DMS53 treated with DMSO at 0.1 percent for 48 hours (cell line): ENCODE measurements at regions not wholly inside any gene's neighbourhood (a gene's known extent, or its start where the extent isn't known, plus 50 kb on each side); places are given as distances from the start of the nearest gene placed in this dataset.
"Not testable (repeated sequence)": the region's sequence is repeated elsewhere in the genome, so short reads cannot be mapped to it uniquely, and the experiment has no call there.

Experiments used
- DNase-seq: peaks from one replicate; lab custom pipeline; 2025; ENCODE audit not compliant: unreplicated experiment; lab: John Stamatoyannopoulos, UW

DNA sequence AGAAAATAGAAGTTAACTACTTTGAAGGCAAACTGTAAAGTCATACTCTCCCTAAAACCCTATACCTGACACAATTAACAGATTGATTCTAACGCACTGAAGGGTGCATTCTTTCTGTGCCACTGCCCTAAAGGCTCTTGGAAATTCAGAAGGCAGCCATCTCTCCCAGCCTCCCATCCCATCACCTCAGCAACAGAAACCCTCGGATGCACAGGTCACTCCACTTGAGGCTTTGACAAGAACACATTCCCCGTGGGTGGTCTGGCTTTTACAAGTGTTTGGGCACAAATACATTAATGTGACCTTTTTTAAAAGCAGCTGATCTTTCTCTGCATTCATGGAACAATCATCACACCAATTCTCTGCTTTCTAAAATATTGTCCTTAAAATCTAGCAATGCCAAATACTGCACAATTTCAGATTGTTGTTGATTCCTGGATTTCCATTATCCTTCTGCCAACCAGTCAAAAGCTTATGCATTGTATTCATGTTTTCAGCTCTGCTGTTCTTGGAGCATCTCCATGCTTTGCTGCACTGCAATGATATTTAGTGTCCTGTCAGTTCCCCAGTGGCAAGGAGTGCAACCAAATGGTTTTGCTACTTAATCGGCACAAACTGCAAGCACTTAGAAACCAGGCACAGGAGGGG, 175.6 kb downstream of the TMEM161B start:
- no peak for DNase-seq

DNA sequence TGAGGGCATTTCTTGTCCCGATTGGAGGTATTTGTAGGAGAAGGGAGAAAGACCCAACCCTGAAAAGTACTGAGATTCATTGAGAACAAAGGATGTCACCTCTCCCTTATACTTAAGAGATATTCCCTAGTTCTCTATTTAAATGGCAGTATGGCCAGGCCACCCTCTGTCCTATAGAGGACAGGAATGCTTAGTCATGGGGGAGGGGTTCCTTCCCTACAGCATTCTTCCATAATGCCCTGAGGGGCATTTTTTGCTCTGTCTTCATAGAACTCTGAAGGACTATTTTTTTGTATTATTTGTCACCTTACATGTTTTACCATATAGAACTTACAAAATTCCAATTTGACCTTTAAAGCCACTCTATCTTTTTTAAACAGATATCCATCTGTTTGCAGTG, 176.3 kb downstream of the TMEM161B start:
- DNase-seq = no peak

DNA sequence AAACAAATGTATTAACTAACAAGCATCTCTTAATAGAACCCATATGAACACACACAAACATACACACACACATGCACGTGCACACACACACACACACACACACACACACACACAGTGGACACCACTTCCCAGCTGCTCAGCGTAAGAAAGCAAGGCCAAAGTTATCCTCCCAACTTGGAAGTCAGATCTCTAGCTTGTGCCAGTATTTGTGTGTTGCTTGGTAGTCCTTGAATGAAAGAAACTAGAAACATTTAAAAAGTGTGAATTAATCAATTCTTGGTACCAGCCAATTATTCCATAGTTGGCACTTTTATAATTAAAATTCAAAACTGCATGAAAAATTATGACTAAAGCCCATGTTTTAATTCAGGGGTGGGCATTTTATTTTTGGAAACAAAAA, 178.1 kb downstream of the TMEM161B start:
- no peak for DNase-seq

- no peak for DNase-seq
Measured at GRCh38 chr5:88089719-88090390, 178.8 kb downstream of the TMEM161B start.

GRCh38 chr5:88085462-88085861, 183.2 kb downstream of the TMEM161B start:
- DNase-seq = no peak

DNA sequence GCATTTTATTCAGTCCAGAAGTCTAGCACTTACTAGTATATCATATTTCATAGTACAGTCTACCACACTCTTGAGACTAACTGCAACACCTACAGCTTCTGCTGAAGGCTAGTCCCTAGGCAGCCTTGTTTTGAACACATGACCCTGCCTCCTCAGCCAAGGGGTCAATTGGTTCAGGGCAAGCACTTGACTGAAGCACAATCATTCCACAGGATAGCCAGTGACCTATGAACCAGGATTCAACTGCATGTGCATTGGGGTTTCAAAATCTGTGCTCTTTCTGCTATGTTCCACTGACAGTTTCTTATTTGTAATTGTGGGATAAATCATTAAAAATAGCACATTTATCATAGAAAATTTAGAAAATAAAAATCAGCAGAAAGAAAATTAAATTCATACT, 186.8 kb downstream of the TMEM161B start:
- DNase-seq = peak; percentile 3

DNA sequence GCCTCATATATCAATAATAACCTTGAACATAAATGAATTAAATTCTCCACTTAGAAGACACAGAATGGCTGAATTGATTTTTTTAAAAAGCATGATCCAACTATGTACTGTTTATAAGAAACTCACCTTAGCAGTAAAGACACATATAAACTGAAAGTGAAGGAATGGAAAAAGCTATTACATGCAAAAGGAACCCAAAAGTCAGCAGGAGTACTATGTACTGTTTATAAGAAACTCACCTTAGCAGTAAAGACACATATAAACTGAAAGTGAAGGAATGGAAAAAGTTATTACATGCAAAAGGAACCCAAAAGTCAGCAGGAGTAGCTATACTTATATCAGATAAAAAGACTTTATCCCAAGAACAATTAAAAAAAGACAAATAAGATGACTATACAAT, 204.8 kb downstream of the TMEM161B start:
- DNase-seq = no peak

GRCh38 chr5:88060194-88060593, 208.5 kb downstream of the TMEM161B start:
- no peak for DNase-seq

GRCh38 chr5:88058625-88059024, 210.0 kb downstream of the TMEM161B start:
- DNase-seq = no peak

- not testable (repeated sequence) for DNase-seq
Measured at GRCh38 chr5:88052468-88052867, 216.2 kb downstream of the TMEM161B start.

- no peak for DNase-seq
Measured at GRCh38 chr5:88051148-88051547, 217.5 kb downstream of the TMEM161B start.

GRCh38 chr5:88049737-88050136, 218.9 kb downstream of the TMEM161B start:
- no peak for DNase-seq

DNA sequence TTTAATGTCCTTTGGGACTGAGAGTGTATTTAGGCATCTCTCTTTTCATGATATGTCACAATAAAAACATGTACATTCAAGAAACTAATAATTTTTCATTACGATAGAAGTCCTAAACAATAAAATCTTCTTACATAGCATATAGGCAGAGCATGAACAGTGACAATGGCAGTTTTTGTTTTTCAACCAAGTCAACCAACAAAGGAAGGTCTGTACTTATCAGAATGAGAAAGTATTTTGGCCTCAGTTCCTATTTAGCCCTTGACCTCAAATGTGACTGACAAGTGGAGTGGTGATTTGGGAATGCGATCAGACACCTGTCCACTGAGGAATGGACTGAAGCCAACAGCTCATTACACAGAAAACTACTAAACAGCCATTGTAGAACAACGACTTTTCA, 219.5 kb downstream of the TMEM161B start:
- no peak for DNase-seq

- no peak for DNase-seq
Measured at GRCh38 chr5:88045931-88046461, 222.6 kb downstream of the TMEM161B start.

GRCh38 chr5:88045165-88045564, 223.5 kb downstream of the TMEM161B start:
- DNase-seq = no peak

GRCh38 chr5:88034520-88034919, 234.1 kb downstream of the TMEM161B start:
- DNase-seq = no peak

- DNase-seq = no peak
Measured at GRCh38 chr5:88033191-88033590, 235.5 kb downstream of the TMEM161B start.

DNA sequence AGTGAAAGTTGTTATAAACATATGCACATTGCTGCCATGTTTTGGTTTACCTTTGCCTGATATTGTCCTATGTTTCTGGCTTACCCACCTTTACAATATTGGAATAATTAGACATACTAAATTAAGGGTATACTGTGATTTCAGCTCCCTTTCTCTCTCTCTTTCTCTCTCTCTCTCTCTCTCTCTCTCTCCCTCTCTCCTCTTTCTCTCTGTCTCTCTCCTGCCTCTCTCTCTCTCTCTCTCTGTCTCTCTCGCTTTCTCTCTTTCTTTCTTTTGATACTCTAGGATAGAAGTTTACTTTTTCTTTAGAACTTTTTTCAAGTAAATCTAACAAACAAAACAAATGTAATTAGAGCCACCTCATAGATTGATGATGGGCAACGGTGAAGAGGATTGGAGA, 239.6 kb downstream of the TMEM161B start:
- DNase-seq = no peak

DNA sequence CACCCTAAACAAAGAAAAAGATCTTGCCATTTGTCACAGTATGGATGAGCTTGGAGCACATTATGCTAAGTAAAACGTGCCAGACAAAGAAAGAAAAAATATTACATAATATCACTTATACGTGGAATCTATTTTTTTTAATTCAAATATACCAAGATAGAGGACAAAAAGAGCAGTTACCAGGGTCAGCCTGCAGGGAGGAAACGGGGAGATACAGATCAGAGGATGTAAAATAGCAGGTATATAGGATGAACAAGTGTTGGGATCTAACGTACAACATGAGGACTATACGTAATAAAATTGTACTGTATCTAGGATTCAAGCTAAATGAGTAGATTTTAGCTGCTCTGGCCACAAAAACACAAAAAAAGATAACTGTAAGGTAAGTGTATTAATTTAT, 247.5 kb downstream of the TMEM161B start:
- DNase-seq = no peak

GRCh38 chr5:88014984-88015383, 253.7 kb downstream of the TMEM161B start:
- DNase-seq = not testable (repeated sequence)

GRCh38 chr5:88000877-88001276, 267.8 kb downstream of the TMEM161B start:
- DNase-seq = no peak

GRCh38 chr5:87997662-87998061, 271.0 kb downstream of the TMEM161B start:
- DNase-seq = no peak

- no peak for DNase-seq
Measured at GRCh38 chr5:87966213-87966612, 302.4 kb downstream of the TMEM161B start.
